ENCODE measurements at regions not wholly inside any gene's neighbourhood (a gene's known extent, or its start where the extent isn't known, plus 50 kb on each side); places are given as distances from the start of the nearest gene placed in this dataset.

DNA sequence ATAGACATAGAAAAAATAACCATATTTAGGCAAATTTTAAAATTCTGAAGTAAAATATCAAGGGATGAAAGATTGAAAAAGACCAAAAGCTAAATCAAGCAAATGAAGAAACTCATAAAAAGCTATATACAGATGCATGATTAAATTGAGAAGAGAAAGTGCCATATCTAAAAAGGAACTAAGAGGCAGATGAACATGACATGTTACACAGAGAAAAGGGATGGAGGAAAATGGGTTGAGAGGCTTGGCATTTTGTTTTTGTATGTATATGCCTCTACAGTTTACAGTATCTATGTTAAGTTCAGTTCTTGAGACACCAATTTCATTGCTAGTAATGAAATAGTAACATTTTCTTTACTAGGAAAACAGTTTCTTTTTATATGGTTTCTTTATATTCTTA, 1507.4 kb upstream of the SPRY2 start:
- Histone ChIP-seq H3K9me2 (ENCODE audit: insufficient read depth, low read length) (no peaks in the 10 kb centered on the region), H3K9me3 (ENCODE audit: low read length) (no peaks in the 10 kb centered on the region), H4K20me1 (ENCODE audit: insufficient read depth) (no peaks in the 10 kb centered on the region), H3F3A (ENCODE audit: insufficient read depth, low read length, poor library complexity, severe bottlenecking) (no peaks in the 10 kb centered on the region), H3K4me2 (ENCODE audit: low read length) (no peak overlapping the region), H3K36me3 (ENCODE audit: insufficient read depth, low read length) (no peaks in the 10 kb centered on the region), H3K79me2 (replicated peaks; ENCODE audit: insufficient read depth, low read length) (no peaks in the 10 kb centered on the region), H3K27ac (ENCODE audit: low read length) (no peak overlapping the region), H3K4me3 (ENCODE audit: low read length) (no peak overlapping the region), H2AFZ (ENCODE audit: low read depth, low read length) (no peak overlapping the region), H3K27me3 (ENCODE audit: insufficient read depth, low read depth, low read length) (no peaks in the 10 kb centered on the region), H3K9ac (ENCODE audit: low read length) (no peak overlapping the region)
- TF ChIP-seq REST (IDR thresholded peaks at IDR 0.05; ENCODE audit: borderline replicate concordance) (no peak), SMC3 (conservative IDR thresholded peaks at IDR 0.05; ENCODE audit: poor library complexity) (no peak), MXI1 (conservative IDR thresholded peaks at IDR 0.05; ENCODE audit: poor library complexity, severe bottlenecking) (no peak), POLR2AphosphoS5 (IDR thresholded peaks at IDR 0.05) (no peak), EZH2 (IDR thresholded peaks at IDR 0.05; ENCODE audit: borderline replicate concordance, insufficient read depth, low read length, poor library complexity, severe bottlenecking) (no peak), EP300 (conservative IDR thresholded peaks at IDR 0.05; ENCODE audit: poor library complexity, severe bottlenecking) (no peak), TAF1 (IDR thresholded peaks at IDR 0.05; ENCODE audit: low read depth) (no peak), RAD21 (conservative IDR thresholded peaks at IDR 0.05) (no peak)
- TF ChIP-seq, protein P1, sequence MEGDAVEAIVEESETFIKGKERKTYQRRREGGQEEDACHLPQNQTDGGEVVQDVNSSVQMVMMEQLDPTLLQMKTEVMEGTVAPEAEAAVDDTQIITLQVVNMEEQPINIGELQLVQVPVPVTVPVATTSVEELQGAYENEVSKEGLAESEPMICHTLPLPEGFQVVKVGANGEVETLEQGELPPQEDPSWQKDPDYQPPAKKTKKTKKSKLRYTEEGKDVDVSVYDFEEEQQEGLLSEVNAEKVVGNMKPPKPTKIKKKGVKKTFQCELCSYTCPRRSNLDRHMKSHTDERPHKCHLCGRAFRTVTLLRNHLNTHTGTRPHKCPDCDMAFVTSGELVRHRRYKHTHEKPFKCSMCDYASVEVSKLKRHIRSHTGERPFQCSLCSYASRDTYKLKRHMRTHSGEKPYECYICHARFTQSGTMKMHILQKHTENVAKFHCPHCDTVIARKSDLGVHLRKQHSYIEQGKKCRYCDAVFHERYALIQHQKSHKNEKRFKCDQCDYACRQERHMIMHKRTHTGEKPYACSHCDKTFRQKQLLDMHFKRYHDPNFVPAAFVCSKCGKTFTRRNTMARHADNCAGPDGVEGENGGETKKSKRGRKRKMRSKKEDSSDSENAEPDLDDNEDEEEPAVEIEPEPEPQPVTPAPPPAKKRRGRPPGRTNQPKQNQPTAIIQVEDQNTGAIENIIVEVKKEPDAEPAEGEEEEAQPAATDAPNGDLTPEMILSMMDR (IDR thresholded peaks at IDR 0.05; ENCODE audit: poor library complexity, severe bottlenecking), result no peak

DNA sequence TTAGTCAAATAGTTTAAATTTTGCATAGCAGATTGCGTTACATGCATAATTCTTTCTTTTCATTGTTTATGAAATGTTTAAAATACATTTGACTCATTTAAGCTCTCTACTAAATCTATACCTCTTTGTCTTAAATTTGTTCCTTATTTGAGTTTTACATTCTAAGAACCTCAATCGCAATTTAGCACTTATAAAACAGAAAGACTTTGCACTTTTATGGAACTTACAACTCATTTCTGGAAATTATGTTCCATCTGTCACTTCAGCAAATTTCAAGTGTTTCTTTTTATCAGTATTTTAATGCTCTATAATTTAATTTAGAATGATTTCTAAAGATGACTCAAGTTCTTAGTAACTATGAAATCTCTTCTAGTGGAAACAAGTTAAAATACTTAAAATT, 1505.8 kb upstream of the SPRY2 start:
- no peak overlapping the region for H3K9ac ChIP-seq (ENCODE audit: low read length)
- H3K4me3 ChIP-seq (ENCODE audit: low read length), result no peak overlapping the region
- no peaks in the 10 kb centered on the region for H3K9me2 ChIP-seq (ENCODE audit: insufficient read depth, low read length)
- TF ChIP-seq MXI1 (conservative IDR thresholded peaks at IDR 0.05; ENCODE audit: poor library complexity, severe bottlenecking) (no peak), EP300 (conservative IDR thresholded peaks at IDR 0.05; ENCODE audit: poor library complexity, severe bottlenecking) (no peak)
- TF ChIP-seq, protein P1 (IDR thresholded peaks at IDR 0.05; ENCODE audit: poor library complexity, severe bottlenecking), result no peak
- no peaks in the 10 kb centered on the region for H3F3A ChIP-seq (ENCODE audit: insufficient read depth, low read length, poor library complexity, severe bottlenecking)
- H3K27ac ChIP-seq (ENCODE audit: low read length), result no peak overlapping the region
- H2AFZ ChIP-seq (ENCODE audit: low read depth, low read length), result no peak overlapping the region
- no peaks in the 10 kb centered on the region for H3K36me3 ChIP-seq (ENCODE audit: insufficient read depth, low read length)
- H3K4me2 ChIP-seq (ENCODE audit: low read length), result no peak overlapping the region
- H4K20me1 ChIP-seq (ENCODE audit: insufficient read depth), result no peaks in the 10 kb centered on the region
- H3K79me2 ChIP-seq (replicated peaks; ENCODE audit: insufficient read depth, low read length), result no peaks in the 10 kb centered on the region
- H3K9me3 ChIP-seq (ENCODE audit: low read length), result no peaks in the 10 kb centered on the region
- no peaks in the 10 kb centered on the region for H3K27me3 ChIP-seq (ENCODE audit: insufficient read depth, low read depth, low read length)
